ENCODE measurements at regions not wholly inside any gene's neighbourhood (a gene's known extent, or its start where the extent isn't known, plus 50 kb on each side); places are given as distances from the start of the nearest gene placed in this dataset.
"Not testable (repeated sequence)": the region's sequence is repeated elsewhere in the genome, so short reads cannot be mapped to it uniquely, and the experiment has no call there.

DNA sequence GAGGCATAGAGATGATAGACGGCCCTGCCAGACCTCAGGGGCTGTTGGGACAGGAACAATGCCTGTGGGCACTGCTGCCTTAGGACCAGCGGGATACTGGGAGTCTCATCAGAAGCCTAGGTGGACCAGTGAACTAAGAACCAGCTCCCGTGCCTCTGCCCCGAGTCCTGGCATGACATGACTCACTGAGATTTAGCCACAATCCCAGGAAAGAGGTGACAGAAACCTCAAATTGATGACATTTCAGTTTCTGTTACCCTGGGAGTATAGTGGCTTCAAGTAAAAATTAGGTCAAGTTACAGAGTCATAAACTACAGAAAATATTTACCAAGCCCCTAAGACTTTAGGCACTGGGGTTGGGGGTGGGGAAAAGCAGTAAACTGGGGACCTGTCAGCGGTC, 74.6 kb upstream of the GADD45A start:
- TF ChIP-seq POLR2A (IDR thresholded peaks at IDR 0.05; ENCODE audit: low read depth, low read length) (no peak), POLR2AphosphoS5 (IDR thresholded peaks at IDR 0.05; ENCODE audit: low read depth, low read length) (no peak), TAF1 (IDR thresholded peaks at IDR 0.05; ENCODE audit: borderline replicate concordance, low read depth, low read length) (no peak)
- FAIRE-seq = no peak
- DNase-seq (ENCODE audit: insufficient read length) = no peak

DNA sequence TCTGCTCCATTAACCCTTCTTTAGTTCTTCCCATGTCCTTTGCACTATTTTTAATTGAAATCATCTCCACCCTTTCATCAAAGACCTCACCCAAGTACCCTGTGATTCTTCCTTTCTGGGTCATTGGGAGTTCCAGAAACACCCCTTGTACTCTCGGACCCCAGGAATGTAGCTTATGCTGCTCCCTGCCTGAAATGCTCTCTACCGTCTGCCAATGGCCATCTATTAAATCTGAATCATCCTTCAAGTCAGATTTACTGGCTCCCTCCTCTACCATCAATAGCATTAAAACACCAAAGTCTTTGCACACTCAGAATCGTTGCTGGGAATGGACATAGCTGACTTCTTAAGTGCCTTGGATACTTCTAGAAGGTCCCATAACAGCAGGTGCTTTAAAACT, 73.2 kb upstream of the GADD45A start:
- TF ChIP-seq TAF1 (IDR thresholded peaks at IDR 0.05; ENCODE audit: borderline replicate concordance, low read depth, low read length) = no peak
- no peak for TF ChIP-seq POLR2AphosphoS5 (IDR thresholded peaks at IDR 0.05; ENCODE audit: low read depth, low read length)
- no peak for TF ChIP-seq POLR2A (IDR thresholded peaks at IDR 0.05; ENCODE audit: low read depth, low read length)
- FAIRE-seq (no peak), DNase-seq (ENCODE audit: insufficient read length) (no peak)

DNA sequence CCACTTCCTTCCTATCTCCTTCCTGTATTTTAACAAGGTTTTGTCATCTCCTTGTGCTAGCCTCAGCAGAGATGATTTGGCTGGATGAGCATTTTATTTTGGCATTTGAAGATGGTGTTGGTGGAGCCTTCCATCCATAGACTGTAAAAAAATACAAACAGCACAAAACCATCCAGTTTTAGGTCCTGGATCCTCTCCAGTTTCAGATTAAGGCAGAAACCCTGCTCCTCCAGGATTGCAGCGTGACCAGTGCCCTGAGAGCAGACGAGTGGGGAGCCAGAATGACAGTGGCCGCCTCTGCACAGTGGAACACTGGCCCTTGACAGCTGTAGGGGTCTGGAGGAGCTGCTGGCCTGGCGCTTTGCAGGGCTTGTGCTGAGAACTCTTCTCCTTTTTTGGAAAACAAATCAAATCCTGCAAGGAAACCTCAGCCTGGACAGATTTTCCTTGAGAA, 72.2 kb upstream of the GADD45A start:
- no peak for FAIRE-seq
- TF ChIP-seq POLR2AphosphoS5 (IDR thresholded peaks at IDR 0.05; ENCODE audit: low read depth, low read length) (no peak), POLR2A (IDR thresholded peaks at IDR 0.05; ENCODE audit: low read depth, low read length) (no peak)
- DNase-seq (ENCODE audit: insufficient read length) = no peak

DNA sequence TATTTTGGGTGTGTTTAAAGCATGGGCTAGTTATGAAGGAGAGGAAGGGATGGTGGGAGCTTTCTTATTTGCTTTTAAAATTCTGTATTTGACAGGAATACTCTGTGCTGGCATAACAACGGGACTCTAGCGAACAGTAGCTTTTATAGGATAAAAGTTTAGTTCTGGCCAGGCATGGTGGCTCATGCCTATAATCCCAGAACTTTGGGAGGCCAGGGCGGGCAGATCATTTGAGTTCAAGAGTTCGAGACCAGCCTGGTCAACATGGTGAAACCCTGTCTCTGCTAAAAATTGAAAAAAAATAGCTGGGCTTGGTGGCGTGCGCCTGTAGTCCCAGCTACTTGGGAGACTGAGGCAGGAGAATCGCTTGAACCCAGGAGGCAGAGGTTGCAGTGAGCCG, 71.5 kb upstream of the GADD45A start:
- DNase-seq (ENCODE audit: insufficient read length); FAIRE-seq: not testable (repeated sequence)

DNA sequence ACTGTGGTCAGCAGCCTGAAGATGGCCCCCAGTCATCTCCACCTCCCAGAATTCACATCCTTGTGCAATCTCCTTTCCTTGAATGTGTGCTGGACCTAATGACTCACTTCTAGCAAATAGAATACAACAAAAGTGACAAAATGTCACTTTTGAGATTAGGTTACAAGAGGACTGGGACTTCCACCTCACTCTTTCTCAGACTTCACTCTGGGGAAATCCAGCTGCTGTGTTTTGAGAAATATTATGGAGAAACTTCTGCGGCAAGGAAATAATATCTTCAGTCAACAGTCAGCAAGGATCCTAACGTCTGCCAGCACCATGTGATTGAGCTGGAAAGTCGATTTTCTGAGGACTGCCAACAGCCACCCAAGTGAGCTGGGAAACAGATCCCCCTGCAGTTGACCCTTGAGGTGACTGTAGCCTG, 70.5 kb upstream of the GADD45A start:
- FAIRE-seq = no peak

DNA sequence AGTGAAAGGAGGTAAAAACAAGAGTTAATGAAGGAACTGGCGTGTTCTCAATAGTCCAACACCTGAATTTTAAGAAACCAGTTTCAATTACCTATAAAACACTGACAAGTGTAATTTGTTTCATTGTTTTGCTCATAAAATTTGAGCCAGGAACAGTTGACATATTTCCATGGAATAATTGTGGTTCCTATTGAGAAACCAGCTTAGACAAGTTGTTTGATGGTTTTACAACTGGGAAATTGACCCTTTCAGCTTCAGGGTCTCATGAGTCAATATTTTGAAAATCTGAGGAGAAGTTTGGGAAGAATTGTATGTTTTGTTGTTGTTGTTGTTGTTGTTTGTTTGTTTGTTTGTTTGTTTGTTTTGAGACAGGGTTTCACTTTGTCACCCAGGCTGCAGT, 69.1 kb upstream of the GADD45A start:
- FAIRE-seq = no peak

More for the DNA sequence above, 70.5 kb upstream of the GADD45A start:
- TF ChIP-seq TAF1 (IDR thresholded peaks at IDR 0.05; ENCODE audit: borderline replicate concordance, low read depth, low read length) (no peak), POLR2A (IDR thresholded peaks at IDR 0.05; ENCODE audit: low read depth, low read length) (no peak), POLR2AphosphoS5 (IDR thresholded peaks at IDR 0.05; ENCODE audit: low read depth, low read length) (no peak)
- DNase-seq (ENCODE audit: insufficient read length) = no peak

DNA sequence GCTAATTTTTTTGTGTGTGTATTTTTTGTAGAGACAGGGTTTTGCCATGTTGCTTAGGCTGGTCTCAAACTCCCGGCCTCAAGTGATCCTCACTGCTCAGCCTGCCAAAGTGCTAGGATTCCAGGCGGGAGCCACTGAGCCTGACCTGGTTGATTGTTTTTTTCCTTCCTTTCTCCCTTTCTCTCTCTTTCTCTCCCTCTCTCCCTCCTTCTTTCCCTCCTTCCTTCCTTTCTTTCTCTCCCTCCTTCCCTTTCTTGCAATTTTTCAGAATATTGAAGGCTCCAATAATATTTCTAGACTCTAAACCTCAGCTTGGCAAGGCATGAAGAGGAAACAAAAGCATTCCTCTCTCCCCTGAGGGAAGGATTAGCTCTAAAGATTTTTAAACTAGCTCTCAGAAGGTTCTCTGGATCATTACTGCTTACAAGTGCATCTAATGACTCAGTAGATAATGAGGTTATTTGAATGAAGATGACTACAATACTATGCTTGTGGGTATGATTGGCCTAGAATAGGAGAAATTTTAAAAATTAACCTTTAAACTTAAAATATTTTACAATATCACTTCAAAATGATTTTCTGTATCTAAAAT, 68.5 kb upstream of the GADD45A start:
- FAIRE-seq = no peak
- TF ChIP-seq POLR2AphosphoS5 (IDR thresholded peaks at IDR 0.05; ENCODE audit: low read depth, low read length) (no peak), TAF1 (IDR thresholded peaks at IDR 0.05; ENCODE audit: borderline replicate concordance, low read depth, low read length) (no peak), POLR2A (IDR thresholded peaks at IDR 0.05; ENCODE audit: low read depth, low read length) (no peak)
- DNase-seq (ENCODE audit: insufficient read length) = no peak

More for the DNA sequence above, 69.1 kb upstream of the GADD45A start:
- DNase-seq (ENCODE audit: insufficient read length) = no peak
- TF ChIP-seq POLR2AphosphoS5 (IDR thresholded peaks at IDR 0.05; ENCODE audit: low read depth, low read length) = no peak

DNA sequence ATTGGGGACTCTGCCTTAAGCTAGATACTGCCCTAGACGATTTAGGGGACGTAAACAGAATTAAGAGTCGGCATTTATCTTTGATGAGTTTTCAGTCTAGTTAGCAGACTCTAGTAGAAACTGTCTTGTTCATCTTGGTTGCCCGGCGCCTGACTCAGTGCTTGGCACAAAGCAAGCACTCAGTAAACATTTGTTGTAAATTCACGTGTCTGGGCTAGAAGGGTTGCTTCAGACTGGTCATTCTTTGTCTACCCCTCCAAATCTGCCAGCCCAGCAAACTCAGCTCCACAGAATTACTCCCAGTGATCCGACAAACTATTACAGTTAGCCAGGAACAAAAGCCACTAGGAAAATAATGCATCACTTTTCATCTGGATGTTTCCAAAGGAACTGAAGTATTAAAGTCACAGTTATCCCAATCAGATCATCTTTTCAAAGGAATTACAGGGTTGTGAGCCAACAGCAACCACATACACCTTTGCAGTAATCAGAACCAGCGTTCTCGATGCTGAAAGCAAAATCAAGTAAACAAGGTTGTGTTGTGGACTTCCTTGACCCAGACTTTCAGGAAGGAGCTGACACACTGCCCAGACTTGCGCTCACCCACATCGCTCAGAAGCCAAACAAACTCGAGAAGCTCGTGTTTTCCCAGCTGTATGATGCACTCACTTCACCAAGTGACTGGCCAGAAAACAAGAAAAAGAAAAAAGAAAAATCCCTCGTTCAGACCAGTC, 66.5 kb upstream of the GADD45A start:
- no peak for FAIRE-seq
- TF ChIP-seq POLR2AphosphoS5 (IDR thresholded peaks at IDR 0.05; ENCODE audit: low read depth, low read length) = no peak
- no peak for TF ChIP-seq TAF1 (IDR thresholded peaks at IDR 0.05; ENCODE audit: borderline replicate concordance, low read depth, low read length)
- no peak for TF ChIP-seq POLR2A (IDR thresholded peaks at IDR 0.05; ENCODE audit: low read depth, low read length)
- DNase-seq (ENCODE audit: insufficient read length) = no peak

DNA sequence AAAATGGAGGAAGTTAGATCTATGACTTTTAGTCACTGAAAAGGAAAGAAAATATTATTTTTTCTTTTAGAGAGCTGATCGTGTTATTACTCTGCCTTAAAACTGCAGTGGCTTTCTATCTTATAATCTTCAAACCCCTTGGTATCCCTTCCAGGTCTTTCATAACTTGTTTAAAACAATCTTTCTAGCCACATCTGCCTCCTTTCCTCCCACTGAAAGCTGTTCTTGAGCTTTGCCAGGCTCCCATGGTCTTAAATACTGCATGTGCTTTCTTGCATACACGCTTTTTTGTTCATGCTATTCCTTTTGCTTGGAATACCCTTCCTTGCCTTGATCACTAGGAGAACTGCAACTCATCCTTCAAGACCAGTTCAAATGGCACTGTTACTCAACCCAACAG, 65.9 kb upstream of the GADD45A start:
- TF ChIP-seq POLR2AphosphoS5 (IDR thresholded peaks at IDR 0.05; ENCODE audit: low read depth, low read length) = no peak
- TF ChIP-seq TAF1 (IDR thresholded peaks at IDR 0.05; ENCODE audit: borderline replicate concordance, low read depth, low read length) = no peak
- no peak for TF ChIP-seq POLR2A (IDR thresholded peaks at IDR 0.05; ENCODE audit: low read depth, low read length)
- no peak for FAIRE-seq

DNA sequence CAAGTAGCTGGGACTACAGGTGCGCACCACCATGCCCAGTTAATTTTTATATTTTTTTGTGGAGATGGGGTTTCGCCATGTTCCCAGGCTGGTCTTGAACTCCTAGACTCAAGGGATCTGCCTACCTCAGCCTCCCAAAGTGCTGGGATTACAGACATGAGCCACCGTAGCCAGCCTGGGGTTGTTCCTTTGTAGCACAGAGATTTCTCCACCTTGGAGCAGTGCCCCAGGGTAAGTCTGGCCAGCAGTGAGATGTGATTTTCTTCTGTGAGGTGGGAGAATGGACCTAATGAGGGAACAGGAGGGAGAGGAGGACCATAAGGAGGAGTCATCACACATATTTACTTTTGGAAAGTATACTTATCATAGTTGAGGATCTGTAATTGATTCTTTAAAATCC, 61.1 kb upstream of the GADD45A start:
- DNase-seq (ENCODE audit: insufficient read length) = no peak
- no peak for TF ChIP-seq TAF1 (IDR thresholded peaks at IDR 0.05; ENCODE audit: borderline replicate concordance, low read depth, low read length)
- TF ChIP-seq POLR2AphosphoS5 (IDR thresholded peaks at IDR 0.05; ENCODE audit: low read depth, low read length) = no peak
- no peak for TF ChIP-seq POLR2A (IDR thresholded peaks at IDR 0.05; ENCODE audit: low read depth, low read length)
- no peak for FAIRE-seq

More for the DNA sequence above, 65.9 kb upstream of the GADD45A start:
- DNase-seq (ENCODE audit: insufficient read length) = no peak

DNA sequence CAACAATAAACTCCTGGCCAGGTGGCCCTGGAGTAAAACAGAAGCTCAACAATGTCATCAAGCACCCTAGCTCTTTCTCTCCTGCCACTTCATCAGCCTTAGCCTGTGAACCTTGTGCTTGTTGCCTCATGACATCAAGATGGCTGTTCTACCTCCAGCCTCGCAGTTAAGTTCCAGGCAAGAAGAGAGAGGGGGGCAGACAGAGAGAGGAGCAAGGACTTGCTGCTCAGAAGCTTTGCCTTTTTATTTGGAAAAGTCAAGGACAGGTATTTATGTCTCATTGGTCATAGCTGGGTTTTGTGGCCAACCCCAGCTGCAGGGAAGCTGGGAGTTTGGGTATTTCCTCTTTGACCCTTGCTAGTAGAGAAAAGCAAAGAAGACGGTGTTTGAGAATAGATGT, 60.3 kb upstream of the GADD45A start:
- TF ChIP-seq POLR2A (IDR thresholded peaks at IDR 0.05; ENCODE audit: low read depth, low read length) (no peak), TAF1 (IDR thresholded peaks at IDR 0.05; ENCODE audit: borderline replicate concordance, low read depth, low read length) (no peak), POLR2AphosphoS5 (IDR thresholded peaks at IDR 0.05; ENCODE audit: low read depth, low read length) (no peak)
- DNase-seq (ENCODE audit: insufficient read length) = no peak
- no peak for FAIRE-seq

DNA sequence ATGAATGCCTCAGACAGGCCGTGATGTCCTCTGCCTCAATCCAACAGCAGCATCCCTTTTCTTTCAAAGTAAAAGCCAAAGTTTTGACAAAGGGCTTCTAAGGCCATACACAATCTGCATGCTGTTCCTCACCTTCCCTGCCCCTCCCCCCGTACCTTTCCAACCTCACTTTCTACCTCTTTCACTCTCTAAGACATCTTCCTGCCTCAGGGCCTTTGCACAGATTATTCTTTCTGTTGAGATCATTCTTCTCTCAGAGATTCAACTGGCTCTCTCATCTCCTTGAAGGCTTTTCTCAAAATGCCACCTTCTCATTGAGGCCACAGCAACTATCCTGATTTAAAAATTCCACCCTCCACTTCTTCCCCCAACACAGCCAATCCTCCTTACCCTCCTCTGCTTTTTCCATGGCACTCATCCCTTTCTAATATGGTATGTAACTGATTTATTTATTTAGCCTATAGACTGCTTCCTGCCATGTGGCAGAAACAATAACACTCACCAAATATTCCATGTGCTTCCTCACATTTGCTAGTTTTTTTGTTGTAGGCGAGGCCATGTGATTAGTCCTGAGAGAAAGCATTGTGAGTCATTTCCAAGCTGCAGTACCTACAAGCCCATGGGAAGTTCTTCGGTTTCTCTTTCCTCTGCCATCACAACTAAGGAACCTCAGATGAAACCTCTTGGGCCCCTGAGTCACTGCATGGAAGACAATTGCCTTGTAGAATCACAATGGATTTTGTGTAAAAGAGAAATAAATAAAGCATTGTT, 58.7 kb upstream of the GADD45A start:
- FAIRE-seq (no peak), DNase-seq (ENCODE audit: insufficient read length) (no peak)
- TF ChIP-seq POLR2AphosphoS5 (IDR thresholded peaks at IDR 0.05; ENCODE audit: low read depth, low read length) = no peak
- no peak for TF ChIP-seq POLR2A (IDR thresholded peaks at IDR 0.05; ENCODE audit: low read depth, low read length)
- TF ChIP-seq TAF1 (IDR thresholded peaks at IDR 0.05; ENCODE audit: borderline replicate concordance, low read depth, low read length) = no peak

Measured in GM12892 (cell line).